ENCODE measurements at regions not wholly inside any gene's neighbourhood (a gene's known extent, or its start where the extent isn't known, plus 50 kb on each side); places are given as distances from the start of the nearest gene placed in this dataset.

- Mint-ChIP-seq H3K36me3 (ENCODE audit: low read depth) (peaks cover 2% of the 10 kb centered on the region), H3K27ac (ENCODE audit: unreplicated experiment) (no peak overlapping the region), H3K4me1 (no peaks in the 10 kb centered on the region), H3K27me3 (ENCODE audit: low read depth) (no peaks in the 10 kb centered on the region), H3K9me3 (peaks cover 9% of the 10 kb centered on the region), H3K4me3 (no peak overlapping the region)
- no peak for DNase-seq (ENCODE audit: low read depth, low spot score)
- no peak for TF ChIP-seq CTCF (conservative IDR thresholded peaks at IDR 0.05)
Observed at GRCh38 chr4:95701500-95702170, 138.3 kb upstream of the PDHA2 start.

GRCh38 chr4:95694411-95694810 lies 145.5 kb upstream of the PDHA2 start:
- H3K27ac Mint-ChIP-seq (ENCODE audit: unreplicated experiment): no peak overlapping the region
- H3K4me1 Mint-ChIP-seq: no peaks in the 10 kb centered on the region
- no peak for TF ChIP-seq CTCF (conservative IDR thresholded peaks at IDR 0.05)
- H3K36me3 Mint-ChIP-seq (ENCODE audit: low read depth): no peaks in the 10 kb centered on the region
- H3K27me3 Mint-ChIP-seq (ENCODE audit: low read depth): no peaks in the 10 kb centered on the region
- H3K4me3 Mint-ChIP-seq: no peak overlapping the region
- H3K9me3 Mint-ChIP-seq: no peaks in the 10 kb centered on the region
- no peak for DNase-seq (ENCODE audit: low read depth, low spot score)

DNA sequence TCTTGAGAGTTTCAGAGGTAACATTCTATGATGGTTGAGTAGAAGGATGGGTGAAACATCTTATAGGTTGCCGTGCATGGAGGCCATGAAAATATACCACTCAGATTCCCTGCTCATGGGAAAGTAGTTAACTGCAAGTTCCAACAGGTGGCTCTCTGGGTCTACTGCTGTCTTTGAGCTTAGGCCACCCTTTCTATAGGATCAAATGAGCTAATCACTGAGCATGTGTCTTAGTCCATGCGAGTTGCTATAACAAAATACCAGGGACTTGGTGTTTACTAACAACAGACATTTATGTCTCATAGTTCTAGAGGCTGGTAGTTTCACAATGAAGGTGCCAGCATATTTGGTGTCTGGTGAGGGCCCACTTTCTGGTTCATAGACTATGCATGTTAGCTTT lies 144.8 kb upstream of the UNC5C start:
- TF ChIP-seq CTCF (conservative IDR thresholded peaks at IDR 0.05): no peak
- Mint-ChIP-seq H3K4me3 (no peak overlapping the region), H3K4me1 (no peaks in the 10 kb centered on the region), H3K9me3 (no peaks in the 10 kb centered on the region), H3K27ac (ENCODE audit: unreplicated experiment) (no peak overlapping the region), H3K36me3 (ENCODE audit: low read depth) (no peaks in the 10 kb centered on the region), H3K27me3 (ENCODE audit: low read depth) (no peaks in the 10 kb centered on the region)
- DNase-seq (ENCODE audit: low read depth, low spot score): no peak

GRCh38 chr4:95676190-95676589 lies 127.4 kb upstream of the UNC5C start:
- DNase-seq (ENCODE audit: low read depth, low spot score): no peak
- no peak for TF ChIP-seq CTCF (conservative IDR thresholded peaks at IDR 0.05)
- Mint-ChIP-seq H3K9me3 (peaks cover 2% of the 10 kb centered on the region), H3K4me3 (no peak overlapping the region), H3K36me3 (ENCODE audit: low read depth) (no peaks in the 10 kb centered on the region), H3K27me3 (ENCODE audit: low read depth) (no peaks in the 10 kb centered on the region), H3K27ac (ENCODE audit: unreplicated experiment) (no peak overlapping the region), H3K4me1 (peaks cover 11% of the 10 kb centered on the region)

DNA sequence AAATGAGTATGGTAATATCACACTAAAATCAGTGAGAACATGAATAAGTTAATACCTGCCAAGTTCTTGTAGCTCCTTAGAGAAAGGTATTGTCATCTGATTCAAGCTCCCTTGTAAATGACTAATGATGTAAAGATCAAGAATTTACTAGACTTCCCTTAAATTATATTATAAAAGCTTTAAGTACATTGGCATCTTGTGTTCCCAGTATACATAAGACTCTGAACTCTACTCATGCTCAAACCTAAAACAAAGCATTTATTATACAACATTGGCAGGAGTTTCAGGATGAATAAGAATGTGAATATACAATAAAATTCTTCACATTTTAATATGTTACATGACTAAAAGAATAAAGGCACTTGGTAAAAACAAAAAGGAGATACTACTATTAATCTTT lies 126.8 kb upstream of the UNC5C start:
- Mint-ChIP-seq H3K4me3 (no peak overlapping the region), H3K9me3 (peaks cover 2% of the 10 kb centered on the region), H3K36me3 (ENCODE audit: low read depth) (no peaks in the 10 kb centered on the region), H3K4me1 (peaks cover 11% of the 10 kb centered on the region), H3K27me3 (ENCODE audit: low read depth) (no peaks in the 10 kb centered on the region), H3K27ac (ENCODE audit: unreplicated experiment) (no peak overlapping the region)
- TF ChIP-seq CTCF (conservative IDR thresholded peaks at IDR 0.05): no peak
- no peak for DNase-seq (ENCODE audit: low read depth, low spot score)
